Ishikawa (cell line): ENCODE measurements at regions not wholly inside any gene's neighbourhood (a gene's known extent, or its start where the extent isn't known, plus 50 kb on each side); places are given as distances from the start of the nearest gene placed in this dataset.

Source experiments
- CEBPB ChIP-seq: IDR thresholded peaks from 2 replicates; pipeline ENCODE4 v1.6.1; 2012
- CREB1 ChIP-seq: IDR thresholded peaks from 2 replicates; pipeline ENCODE4 v1.6.1; 2012; ENCODE audit warnings: low read depth
- EGR1 ChIP-seq: IDR thresholded peaks from 2 replicates; pipeline ENCODE4 v1.6.1; 2012
- EP300 ChIP-seq: IDR thresholded peaks from 2 replicates; pipeline ENCODE4 v1.6.1; 2012; ENCODE audit warnings: borderline replicate concordance
- FOXM1 ChIP-seq: IDR thresholded peaks from 2 replicates; pipeline ENCODE4 v1.6.1; 2012; ENCODE audit warnings: low read depth, borderline replicate concordance
- NFIC ChIP-seq: IDR thresholded peaks from 2 replicates; pipeline ENCODE4 v1.6.1; 2012
- RAD21 ChIP-seq: IDR thresholded peaks from 2 replicates; pipeline ENCODE4 v1.6.1; 2012; ENCODE audit warnings: low read depth
- TAF1 ChIP-seq: IDR thresholded peaks from 2 replicates; pipeline ENCODE4 v1.6.1; 2012; ENCODE audit warnings: low read depth, mild to moderate bottlenecking
- TCF12 ChIP-seq: IDR thresholded peaks from 2 replicates; pipeline ENCODE4 v1.6.1; 2012; ENCODE audit warnings: low read depth
- TEAD4 ChIP-seq: IDR thresholded peaks from 2 replicates; pipeline ENCODE4 v1.6.1; 2012
- USF1 ChIP-seq: IDR thresholded peaks from 2 replicates; pipeline ENCODE4 v1.6.1; 2012
- YY1 ChIP-seq: IDR thresholded peaks from 2 replicates; pipeline ENCODE4 v1.6.1; 2012; ENCODE audit warnings: low read depth
- ZBTB7A ChIP-seq: IDR thresholded peaks from 2 replicates; pipeline ENCODE4 v1.6.1; 2012; ENCODE audit warnings: low read depth
- TF ChIP-seq, protein P1 (sequence below): IDR thresholded peaks from 2 replicates; pipeline ENCODE4 v1.6.1; 2012; ENCODE audit warnings: low read depth, mild to moderate bottlenecking
- TF ChIP-seq, protein P2 (sequence below): IDR thresholded peaks from 2 replicates; pipeline ENCODE4 v1.6.1; 2012

DNA sequence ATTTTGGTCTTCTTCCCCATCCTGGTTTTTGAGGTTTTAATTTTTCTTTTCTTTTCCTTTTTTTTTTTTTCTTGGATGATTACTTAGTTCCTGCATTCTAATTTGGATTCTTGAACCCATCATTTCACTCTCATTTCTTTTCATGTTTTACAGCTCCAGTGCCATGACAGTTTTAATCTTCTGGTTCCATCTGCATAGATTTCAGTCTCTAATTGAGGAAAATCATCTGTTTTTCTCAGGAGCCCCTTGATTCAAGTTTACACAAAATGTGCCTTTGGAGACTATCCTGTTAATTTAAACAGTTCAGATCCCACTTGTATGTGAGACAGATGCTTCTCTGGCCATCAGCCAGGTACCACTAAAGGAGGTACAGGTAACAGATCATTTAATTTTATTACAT, 379.9 kb downstream of the PIK3C3 start:
- TF ChIP-seq RAD21 (no peak), EGR1 (no peak), TEAD4 (no peak), USF1 (no peak), TCF12 (no peak), YY1 (no peak), TAF1 (no peak), ZBTB7A (no peak), CEBPB (no peak), CREB1 (no peak), FOXM1 (no peak)
- TF ChIP-seq, protein P1, sequence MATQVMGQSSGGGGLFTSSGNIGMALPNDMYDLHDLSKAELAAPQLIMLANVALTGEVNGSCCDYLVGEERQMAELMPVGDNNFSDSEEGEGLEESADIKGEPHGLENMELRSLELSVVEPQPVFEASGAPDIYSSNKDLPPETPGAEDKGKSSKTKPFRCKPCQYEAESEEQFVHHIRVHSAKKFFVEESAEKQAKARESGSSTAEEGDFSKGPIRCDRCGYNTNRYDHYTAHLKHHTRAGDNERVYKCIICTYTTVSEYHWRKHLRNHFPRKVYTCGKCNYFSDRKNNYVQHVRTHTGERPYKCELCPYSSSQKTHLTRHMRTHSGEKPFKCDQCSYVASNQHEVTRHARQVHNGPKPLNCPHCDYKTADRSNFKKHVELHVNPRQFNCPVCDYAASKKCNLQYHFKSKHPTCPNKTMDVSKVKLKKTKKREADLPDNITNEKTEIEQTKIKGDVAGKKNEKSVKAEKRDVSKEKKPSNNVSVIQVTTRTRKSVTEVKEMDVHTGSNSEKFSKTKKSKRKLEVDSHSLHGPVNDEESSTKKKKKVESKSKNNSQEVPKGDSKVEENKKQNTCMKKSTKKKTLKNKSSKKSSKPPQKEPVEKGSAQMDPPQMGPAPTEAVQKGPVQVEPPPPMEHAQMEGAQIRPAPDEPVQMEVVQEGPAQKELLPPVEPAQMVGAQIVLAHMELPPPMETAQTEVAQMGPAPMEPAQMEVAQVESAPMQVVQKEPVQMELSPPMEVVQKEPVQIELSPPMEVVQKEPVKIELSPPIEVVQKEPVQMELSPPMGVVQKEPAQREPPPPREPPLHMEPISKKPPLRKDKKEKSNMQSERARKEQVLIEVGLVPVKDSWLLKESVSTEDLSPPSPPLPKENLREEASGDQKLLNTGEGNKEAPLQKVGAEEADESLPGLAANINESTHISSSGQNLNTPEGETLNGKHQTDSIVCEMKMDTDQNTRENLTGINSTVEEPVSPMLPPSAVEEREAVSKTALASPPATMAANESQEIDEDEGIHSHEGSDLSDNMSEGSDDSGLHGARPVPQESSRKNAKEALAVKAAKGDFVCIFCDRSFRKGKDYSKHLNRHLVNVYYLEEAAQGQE, result no peak
- TF ChIP-seq, protein P2, sequence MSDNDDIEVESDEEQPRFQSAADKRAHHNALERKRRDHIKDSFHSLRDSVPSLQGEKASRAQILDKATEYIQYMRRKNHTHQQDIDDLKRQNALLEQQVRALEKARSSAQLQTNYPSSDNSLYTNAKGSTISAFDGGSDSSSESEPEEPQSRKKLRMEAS, result no peak

- no peak for TF ChIP-seq TAF1
- TF ChIP-seq ZBTB7A, result no peak
- TF ChIP-seq, protein P1, result no peak
- TF ChIP-seq CREB1, result no peak
- TF ChIP-seq CEBPB, result no peak
- no peak for TF ChIP-seq TEAD4
- TF ChIP-seq RAD21, result no peak
Measured at GRCh38 chr18:42336139-42336538, 381.1 kb downstream of the PIK3C3 start.

- peak; percentile 24; the same call in 1 of the 2 replicates for TF ChIP-seq TEAD4
- TF ChIP-seq, protein P1, result no peak
- no peak for TF ChIP-seq CEBPB
- no peak for TF ChIP-seq TCF12
- TF ChIP-seq, protein P2, result no peak
- peak; percentile 22; the same call in 1 of the 2 replicates for TF ChIP-seq FOXM1
- TF ChIP-seq EP300, result peak; percentile 52; the same call in 1 of the 2 replicates
- peak; percentile 18; the same call in 1 of the 2 replicates for TF ChIP-seq NFIC
- TF ChIP-seq USF1, result no peak
Measured at GRCh38 chr18:42338683-42339082, 383.6 kb downstream of the PIK3C3 start.

GRCh38 chr18:42339372-42339771, 384.3 kb downstream of the PIK3C3 start:
- TF ChIP-seq, protein P2, result no peak
- no peak for TF ChIP-seq CREB1
- no peak for TF ChIP-seq YY1
- TF ChIP-seq NFIC, result no peak
- TF ChIP-seq TAF1, result no peak
- TF ChIP-seq, protein P1, result no peak
- no peak for TF ChIP-seq CEBPB
- TF ChIP-seq EGR1, result no peak
- no peak for TF ChIP-seq RAD21
- TF ChIP-seq EP300, result no peak
